Esophagus muscularis mucosa (tissue), 4 donors: ENCODE measurements at regions not wholly inside any gene's neighbourhood (a gene's known extent, or its start where the extent isn't known, plus 50 kb on each side); places are given as distances from the start of the nearest gene placed in this dataset.

Source experiments
- EP300 ChIP-seq: sonication (generic); formaldehyde crosslinking; IDR thresholded peaks from one replicate; pipeline ENCODE4 v1.6.1; 2017; ENCODE audit warnings: antibody characterized with exemption
- POLR2AphosphoS5 ChIP-seq, 2 donors: sonication (generic); formaldehyde crosslinking; IDR thresholded peaks; one replicate each; pipeline ENCODE4 v1.6.1; 2017; ENCODE audit warnings: antibody characterized with exemption in 2 of 2
- TF ChIP-seq, protein P1 (sequence below), 3 experiments: fragments of 200-600 bp in 2 of 3; fragments of 450-650 bp in 1 of 3; sonication (generic) in 2 of 3; IDR thresholded peaks; one replicate each; pipeline ENCODE4 v1.5.1; 2017 to 2019; ENCODE audit warnings: antibody characterized with exemption in 3 of 3, mild to moderate bottlenecking in 2 of 3, moderate library complexity in 1 of 3

DNA sequence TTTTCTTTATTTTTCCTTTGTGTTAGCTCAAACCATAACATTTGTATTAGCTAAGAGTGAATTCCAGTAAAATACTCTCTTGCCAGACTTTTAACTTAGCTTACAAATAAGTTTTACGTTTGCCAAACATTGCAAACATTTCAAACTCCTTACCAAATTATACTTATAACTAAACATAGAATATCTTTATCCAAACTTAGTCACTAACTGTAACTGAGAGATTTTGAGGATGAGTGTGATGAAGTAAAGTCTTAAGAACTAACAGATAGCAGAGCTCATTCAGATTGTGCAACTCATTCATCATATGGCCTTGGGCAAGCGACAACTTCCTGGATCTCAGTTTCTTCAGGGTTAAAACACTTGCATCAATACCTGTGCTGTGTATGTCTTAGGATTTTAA lies 533.7 kb downstream of the TDRD15 start:
- TF ChIP-seq, protein P1, sequence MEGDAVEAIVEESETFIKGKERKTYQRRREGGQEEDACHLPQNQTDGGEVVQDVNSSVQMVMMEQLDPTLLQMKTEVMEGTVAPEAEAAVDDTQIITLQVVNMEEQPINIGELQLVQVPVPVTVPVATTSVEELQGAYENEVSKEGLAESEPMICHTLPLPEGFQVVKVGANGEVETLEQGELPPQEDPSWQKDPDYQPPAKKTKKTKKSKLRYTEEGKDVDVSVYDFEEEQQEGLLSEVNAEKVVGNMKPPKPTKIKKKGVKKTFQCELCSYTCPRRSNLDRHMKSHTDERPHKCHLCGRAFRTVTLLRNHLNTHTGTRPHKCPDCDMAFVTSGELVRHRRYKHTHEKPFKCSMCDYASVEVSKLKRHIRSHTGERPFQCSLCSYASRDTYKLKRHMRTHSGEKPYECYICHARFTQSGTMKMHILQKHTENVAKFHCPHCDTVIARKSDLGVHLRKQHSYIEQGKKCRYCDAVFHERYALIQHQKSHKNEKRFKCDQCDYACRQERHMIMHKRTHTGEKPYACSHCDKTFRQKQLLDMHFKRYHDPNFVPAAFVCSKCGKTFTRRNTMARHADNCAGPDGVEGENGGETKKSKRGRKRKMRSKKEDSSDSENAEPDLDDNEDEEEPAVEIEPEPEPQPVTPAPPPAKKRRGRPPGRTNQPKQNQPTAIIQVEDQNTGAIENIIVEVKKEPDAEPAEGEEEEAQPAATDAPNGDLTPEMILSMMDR (IDR thresholded peaks at IDR 0.05), result no peak
- TF ChIP-seq EP300 (no peak), POLR2AphosphoS5 (IDR thresholded peaks at IDR 0.05) (no peak)
